ENCODE measurements at regions not wholly inside any gene's neighbourhood (a gene's known extent, or its start where the extent isn't known, plus 50 kb on each side); places are given as distances from the start of the nearest gene placed in this dataset.

- TF ChIP-seq CTCF (IDR thresholded peaks at IDR 0.05) (no peak), POLR2AphosphoS5 (IDR thresholded peaks at IDR 0.05; ENCODE audit: low read depth, low read length) (no peak), SIN3A (IDR thresholded peaks at IDR 0.05; ENCODE audit: borderline replicate concordance, insufficient read depth, low read depth, low read length) (no peak), TCF7L2 (IDR thresholded peaks at IDR 0.05; ENCODE audit: low read depth, low read length) (no peak)
These were observed 452.6 kb downstream of the CDH2 start for GRCh38 chr18:27724362-27724761.

Measured in Panc1 (cell line).